ENCODE measurements at regions not wholly inside any gene's neighbourhood (a gene's known extent, or its start where the extent isn't known, plus 50 kb on each side); places are given as distances from the start of the nearest gene placed in this dataset.

DNA sequence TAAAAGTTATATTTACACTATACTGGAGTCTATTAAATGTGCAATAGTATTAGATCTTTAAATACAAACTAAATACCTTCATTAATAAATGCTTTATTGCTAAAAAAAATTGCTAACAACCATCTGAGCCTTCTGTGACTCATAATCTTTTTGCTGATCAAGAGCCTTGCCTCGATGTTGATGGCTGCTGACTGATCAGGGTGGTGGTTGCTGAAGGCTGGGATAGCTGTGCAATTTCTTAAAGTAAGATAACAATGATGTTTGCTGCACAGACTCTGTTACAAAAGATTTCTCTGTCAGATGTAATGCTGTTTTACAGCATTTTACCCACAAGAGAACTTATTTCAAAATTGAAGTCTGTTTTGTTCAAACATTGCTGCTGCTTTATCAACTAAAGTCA, 421.4 kb upstream of the CYRIA start:
- Mint-ChIP-seq H3K27me3 (no peaks in the 10 kb centered on the region), H3K4me3 (no peak overlapping the region), H3K27ac (no peak overlapping the region), H3K9me3 (peaks cover 9% of the 10 kb centered on the region), H3K4me1 (ENCODE audit: low read depth in 2 of 2) (no peaks in the 10 kb centered on the region), H3K36me3 (no peaks in the 10 kb centered on the region)
- no peak for DNase-seq (ENCODE audit: low spot score)
- ATAC-seq = no peak

DNA sequence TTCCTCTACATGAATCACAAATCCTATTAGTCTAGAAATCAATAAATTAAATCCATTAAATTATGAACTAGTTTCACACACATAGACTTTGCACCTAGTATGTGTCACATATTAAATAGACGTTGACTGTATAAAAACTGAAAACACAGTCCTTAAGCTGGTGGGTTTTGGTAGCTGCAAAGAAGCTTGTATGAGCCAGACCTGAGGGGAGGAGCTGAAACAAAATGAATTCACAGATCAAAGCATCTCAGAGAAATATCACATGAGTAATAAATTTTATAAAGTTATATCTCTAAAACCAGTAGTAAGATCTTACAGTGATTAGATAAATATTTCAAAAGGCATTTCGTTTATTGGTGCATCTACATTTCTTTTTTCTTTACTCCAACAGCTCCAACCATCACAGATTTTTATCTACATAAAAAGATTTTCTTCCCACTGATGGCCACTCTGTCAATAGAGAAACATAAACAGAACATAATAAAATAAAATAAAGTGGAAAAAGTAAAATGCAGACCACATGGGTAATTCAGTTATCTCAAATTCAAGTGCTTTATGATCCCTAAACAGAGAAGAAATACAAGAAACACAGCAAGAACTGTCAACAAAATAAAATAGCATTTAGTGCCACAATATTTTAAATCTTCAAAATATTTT, 420.0 kb upstream of the CYRIA start:
- no peak for ATAC-seq
- no peak overlapping the region for H3K4me3 Mint-ChIP-seq
- H3K27ac Mint-ChIP-seq = no peak overlapping the region
- H3K27me3 Mint-ChIP-seq = no peaks in the 10 kb centered on the region
- peaks cover 5% of the 10 kb centered on the region for H3K9me3 Mint-ChIP-seq
- no peaks in the 10 kb centered on the region for H3K36me3 Mint-ChIP-seq
- no peak for DNase-seq (ENCODE audit: low spot score)
- no peaks in the 10 kb centered on the region for H3K4me1 Mint-ChIP-seq (ENCODE audit: low read depth in 2 of 2)

DNA sequence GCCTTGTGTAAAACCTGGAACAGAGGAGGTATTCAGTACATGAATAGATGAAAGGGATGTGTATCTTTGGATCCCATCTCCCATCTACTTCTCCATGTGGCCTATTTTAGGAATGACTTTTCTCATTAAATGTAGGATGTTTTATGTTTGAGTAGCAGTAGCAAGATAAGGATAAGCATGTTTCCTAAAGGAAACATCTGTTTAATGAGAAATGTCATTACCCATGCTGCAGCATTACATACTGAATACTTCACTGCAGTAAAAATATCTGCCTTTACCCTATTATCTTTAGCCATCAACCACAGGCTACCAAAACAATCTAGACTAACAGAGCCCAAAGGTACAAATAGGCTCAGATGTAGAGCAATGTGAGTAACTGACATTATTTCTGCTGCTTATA, 419.2 kb upstream of the CYRIA start:
- Mint-ChIP-seq H3K9me3 (peaks cover 8% of the 10 kb centered on the region), H3K27me3 (no peaks in the 10 kb centered on the region), H3K36me3 (no peaks in the 10 kb centered on the region), H3K27ac (no peak overlapping the region), H3K4me1 (ENCODE audit: low read depth in 2 of 2) (no peaks in the 10 kb centered on the region), H3K4me3 (no peak overlapping the region)
- ATAC-seq (no peak), DNase-seq (ENCODE audit: low spot score) (no peak)

DNA sequence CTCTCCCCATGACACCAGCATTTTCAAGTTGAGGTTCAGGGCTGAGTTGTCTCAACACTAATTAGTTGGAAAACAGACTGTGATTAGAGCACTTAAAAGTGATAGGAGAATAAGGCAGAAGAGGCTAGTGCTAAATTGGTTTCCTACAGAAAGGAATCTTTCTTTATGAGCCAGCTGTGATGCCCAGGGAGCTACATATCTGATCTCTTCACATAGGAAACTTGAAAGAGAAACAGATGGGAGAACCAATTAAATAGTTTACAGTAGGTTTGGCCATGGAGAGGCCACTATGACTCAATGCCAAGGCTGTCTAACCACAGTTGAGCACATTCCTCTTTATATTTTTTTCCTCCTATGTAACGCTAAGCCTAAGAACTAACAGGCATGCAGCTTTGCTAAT, 418.3 kb upstream of the CYRIA start:
- Mint-ChIP-seq H3K36me3 (peaks cover 3% of the 10 kb centered on the region), H3K9me3 (peaks cover 8% of the 10 kb centered on the region), H3K27me3 (no peaks in the 10 kb centered on the region), H3K4me3 (no peak overlapping the region), H3K4me1 (ENCODE audit: low read depth in 2 of 2) (no peaks in the 10 kb centered on the region), H3K27ac (no peak overlapping the region)
- ATAC-seq = no peak
- DNase-seq (ENCODE audit: low spot score) = no peak

DNA sequence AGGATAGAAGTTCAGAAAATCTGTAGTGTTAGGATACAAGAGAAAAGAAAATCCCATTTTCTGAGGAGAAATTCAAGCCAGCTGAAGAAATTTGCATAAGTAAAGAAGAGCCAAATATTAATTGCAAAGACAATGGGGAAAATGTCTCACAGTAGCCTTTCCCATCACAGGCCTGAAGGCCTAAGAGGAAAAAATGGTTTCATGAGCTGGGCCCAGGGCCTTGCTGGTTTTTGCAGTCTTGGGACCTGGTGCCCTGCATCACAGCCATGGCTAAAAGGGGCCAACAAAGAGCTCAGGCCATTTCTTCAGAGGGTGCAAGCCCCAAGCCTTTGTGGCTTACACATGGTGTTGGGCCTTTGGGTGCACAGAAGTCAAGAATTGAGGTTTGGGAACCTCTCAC, 413.6 kb upstream of the CYRIA start:
- no peak for DNase-seq (ENCODE audit: low spot score)
- no peak overlapping the region for H3K4me3 Mint-ChIP-seq
- H3K9me3 Mint-ChIP-seq = peaks cover 11% of the 10 kb centered on the region
- H3K36me3 Mint-ChIP-seq = peaks cover 11% of the 10 kb centered on the region
- no peaks in the 10 kb centered on the region for H3K4me1 Mint-ChIP-seq (ENCODE audit: low read depth in 2 of 2)
- H3K27me3 Mint-ChIP-seq = no peaks in the 10 kb centered on the region
- ATAC-seq = no peak
- no peak overlapping the region for H3K27ac Mint-ChIP-seq

DNA sequence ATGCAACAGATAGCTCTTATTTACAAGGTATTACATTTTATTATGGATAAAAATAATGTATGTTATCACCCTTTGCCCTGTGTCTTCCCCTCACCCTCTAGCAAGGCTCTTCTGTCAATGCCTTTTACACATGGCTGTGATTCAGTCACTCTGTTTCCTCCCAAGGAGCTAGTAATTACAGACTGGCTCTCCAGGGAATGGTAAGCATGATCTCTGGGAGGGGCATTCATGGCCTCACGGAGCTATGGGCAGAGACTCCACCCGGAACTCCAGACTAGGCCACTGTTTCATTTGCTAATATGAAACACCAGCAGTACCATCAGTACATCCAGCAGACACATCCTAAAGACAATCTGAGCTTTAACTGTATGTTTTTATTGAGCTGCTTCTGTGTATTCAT, 410.9 kb upstream of the CYRIA start:
- DNase-seq (ENCODE audit: low spot score) (no peak), ATAC-seq (no peak)
- H3K9me3 Mint-ChIP-seq = peaks cover 15% of the 10 kb centered on the region
- H3K4me3 Mint-ChIP-seq = no peak overlapping the region
- H3K4me1 Mint-ChIP-seq (ENCODE audit: low read depth in 2 of 2) = no peaks in the 10 kb centered on the region
- H3K27me3 Mint-ChIP-seq = no peaks in the 10 kb centered on the region
- peaks cover 11% of the 10 kb centered on the region for H3K36me3 Mint-ChIP-seq
- H3K27ac Mint-ChIP-seq = no peak overlapping the region

DNA sequence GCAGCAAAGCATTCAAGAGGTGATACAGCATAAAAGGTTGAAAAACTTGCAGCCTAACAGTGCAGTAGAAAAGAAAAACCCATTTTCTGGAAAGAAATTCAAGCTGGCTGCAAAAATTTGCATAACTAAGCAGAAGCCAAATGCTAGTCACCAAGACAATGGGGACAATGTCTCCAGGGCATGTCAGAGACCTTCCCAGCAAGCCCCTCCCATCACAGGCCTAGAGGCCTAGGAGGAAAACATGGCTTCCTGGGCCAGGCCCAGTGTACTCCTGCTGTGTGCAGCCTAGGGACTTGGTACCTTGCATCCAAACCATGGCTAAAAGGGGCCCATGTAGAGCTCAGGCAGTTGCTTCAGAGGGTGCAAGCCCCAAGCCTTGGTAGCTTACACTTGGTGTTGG, 405.1 kb upstream of the CYRIA start:
- Mint-ChIP-seq H3K27me3 (no peaks in the 10 kb centered on the region), H3K36me3 (no peaks in the 10 kb centered on the region), H3K4me3 (no peak overlapping the region), H3K4me1 (ENCODE audit: low read depth in 2 of 2) (no peaks in the 10 kb centered on the region), H3K27ac (no peak overlapping the region), H3K9me3 (peaks cover 11% of the 10 kb centered on the region)
- no peak for ATAC-seq
- no peak for DNase-seq (ENCODE audit: low spot score)

DNA sequence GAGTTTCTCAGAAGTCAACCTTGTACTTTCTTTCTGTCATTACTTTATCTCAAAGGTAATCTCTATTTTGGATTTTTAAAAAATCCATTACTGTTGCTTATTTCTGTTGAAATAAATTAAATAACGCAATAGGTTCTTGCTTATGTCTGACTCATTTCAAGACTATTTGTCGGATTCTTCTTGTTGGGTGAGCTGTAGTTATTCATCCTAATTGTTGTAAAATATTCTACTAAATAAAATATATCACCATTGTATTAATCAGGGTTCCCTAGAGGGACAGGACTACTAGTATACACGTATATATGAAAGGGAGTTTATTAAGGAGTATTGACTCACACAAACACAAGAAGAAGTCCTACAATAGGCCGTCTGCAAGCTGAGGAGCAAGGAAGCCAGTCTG, 403.9 kb upstream of the CYRIA start:
- ATAC-seq (no peak), DNase-seq (ENCODE audit: low spot score) (no peak)
- H3K27me3 Mint-ChIP-seq = no peaks in the 10 kb centered on the region
- H3K9me3 Mint-ChIP-seq = peaks cover 11% of the 10 kb centered on the region
- no peak overlapping the region for H3K27ac Mint-ChIP-seq
- H3K4me1 Mint-ChIP-seq (ENCODE audit: low read depth in 2 of 2) = no peaks in the 10 kb centered on the region
- no peaks in the 10 kb centered on the region for H3K36me3 Mint-ChIP-seq
- H3K4me3 Mint-ChIP-seq = no peak overlapping the region

DNA sequence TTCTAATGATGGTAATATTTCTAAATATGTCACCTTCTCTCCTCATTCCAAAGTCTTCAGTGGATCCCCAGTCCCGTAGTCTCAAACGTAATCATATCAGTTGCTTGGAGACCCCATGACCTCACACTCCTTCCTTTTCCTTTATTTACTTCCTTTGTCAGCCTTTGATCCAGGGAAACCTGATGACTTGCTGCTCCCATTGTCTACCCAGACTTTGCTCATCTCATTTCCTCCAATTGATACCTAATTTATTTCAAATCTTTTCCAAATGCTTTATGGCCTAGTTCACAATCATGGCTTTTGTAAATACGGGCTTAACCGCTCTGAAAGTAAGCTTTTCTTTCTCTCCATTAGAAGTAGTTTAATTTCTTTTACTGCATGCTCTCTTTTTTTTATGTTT, 402.4 kb upstream of the CYRIA start:
- H3K4me1 Mint-ChIP-seq (ENCODE audit: low read depth in 2 of 2) = no peaks in the 10 kb centered on the region
- H3K27ac Mint-ChIP-seq = no peak overlapping the region
- no peak overlapping the region for H3K4me3 Mint-ChIP-seq

DNA sequence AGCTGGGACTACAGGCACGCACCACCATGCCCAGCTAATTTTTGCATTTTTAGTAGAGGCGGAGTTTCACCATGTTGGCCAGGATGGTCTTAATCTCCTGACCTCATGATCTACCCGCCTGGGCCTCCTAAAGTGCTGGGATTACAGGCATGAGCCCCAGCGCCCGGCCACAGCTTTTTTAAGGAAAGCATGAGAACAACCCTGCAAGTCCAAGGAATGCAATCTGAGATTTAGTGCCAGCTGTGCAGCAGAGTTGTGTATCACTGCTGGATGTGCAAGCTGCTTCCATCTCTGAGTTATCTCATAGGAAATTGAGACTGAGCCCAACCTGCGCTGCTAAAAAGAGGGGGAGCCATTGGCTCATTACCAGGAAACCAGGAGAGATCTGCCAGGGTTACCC, 399.9 kb upstream of the CYRIA start:
- Mint-ChIP-seq H3K27ac (no peak overlapping the region), H3K27me3 (no peaks in the 10 kb centered on the region), H3K9me3 (peaks cover 14% of the 10 kb centered on the region), H3K36me3 (no peaks in the 10 kb centered on the region), H3K4me1 (ENCODE audit: low read depth in 2 of 2) (no peaks in the 10 kb centered on the region), H3K4me3 (no peak overlapping the region)
- DNase-seq (ENCODE audit: low spot score) = no peak
- ATAC-seq = no peak

More for the DNA sequence above, 402.4 kb upstream of the CYRIA start:
- Mint-ChIP-seq H3K9me3 (peaks cover 9% of the 10 kb centered on the region), H3K36me3 (no peaks in the 10 kb centered on the region), H3K27me3 (no peaks in the 10 kb centered on the region)
- ATAC-seq (no peak), DNase-seq (ENCODE audit: low spot score) (no peak)

DNA sequence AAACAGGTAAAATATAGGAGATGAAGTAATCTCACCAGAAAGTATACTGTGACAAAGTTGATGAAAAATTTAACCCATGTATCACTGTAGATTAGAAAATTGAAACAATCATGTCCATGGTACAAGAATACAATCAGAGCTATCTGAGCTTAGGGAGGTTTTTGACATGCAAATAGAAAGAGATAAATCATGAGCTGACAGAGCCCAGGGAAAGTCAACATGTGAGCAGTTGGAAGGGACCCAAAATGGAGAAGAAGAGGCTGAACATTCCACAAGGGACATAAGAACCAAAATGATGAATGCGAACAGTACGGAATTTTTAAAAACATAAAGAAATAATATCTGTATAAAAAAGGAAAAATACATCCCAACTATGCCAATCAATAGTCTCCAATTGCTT, 395.4 kb upstream of the CYRIA start:
- no peaks in the 10 kb centered on the region for H3K27me3 Mint-ChIP-seq
- no peak for ATAC-seq

DNA sequence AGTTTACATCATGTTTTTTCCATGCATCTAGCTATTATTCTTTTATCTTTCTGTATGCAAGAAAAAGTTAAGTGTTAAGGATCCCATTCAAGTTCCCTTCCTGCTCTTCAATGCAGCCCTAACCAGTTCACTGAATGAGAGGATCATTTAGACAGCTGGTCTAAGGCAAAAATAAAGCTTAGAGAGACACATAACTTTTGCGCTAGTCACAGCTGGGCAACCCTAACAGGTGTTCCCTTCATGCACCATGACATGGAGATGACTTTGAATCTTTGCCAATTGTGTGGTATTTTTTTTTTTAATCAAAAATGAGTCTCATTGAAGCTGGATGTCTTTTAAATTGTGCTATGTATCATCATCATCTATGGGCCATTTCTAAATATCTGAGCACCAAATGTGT, 393.8 kb upstream of the CYRIA start:
- no peak overlapping the region for H3K4me3 Mint-ChIP-seq
- H3K9me3 Mint-ChIP-seq = peaks cover 16% of the 10 kb centered on the region
- no peak overlapping the region for H3K27ac Mint-ChIP-seq
- H3K4me1 Mint-ChIP-seq (ENCODE audit: low read depth in 2 of 2) = no peaks in the 10 kb centered on the region
- ATAC-seq (no peak), DNase-seq (ENCODE audit: low spot score) (no peak)
- H3K36me3 Mint-ChIP-seq = peaks cover 4% of the 10 kb centered on the region
- no peaks in the 10 kb centered on the region for H3K27me3 Mint-ChIP-seq

More for the DNA sequence above, 395.4 kb upstream of the CYRIA start:
- Mint-ChIP-seq H3K36me3 (peaks cover 4% of the 10 kb centered on the region), H3K4me1 (ENCODE audit: low read depth in 2 of 2) (no peaks in the 10 kb centered on the region), H3K9me3 (peaks cover 16% of the 10 kb centered on the region), H3K4me3 (no peak overlapping the region), H3K27ac (no peak overlapping the region)
- DNase-seq (ENCODE audit: low spot score) = no peak

DNA sequence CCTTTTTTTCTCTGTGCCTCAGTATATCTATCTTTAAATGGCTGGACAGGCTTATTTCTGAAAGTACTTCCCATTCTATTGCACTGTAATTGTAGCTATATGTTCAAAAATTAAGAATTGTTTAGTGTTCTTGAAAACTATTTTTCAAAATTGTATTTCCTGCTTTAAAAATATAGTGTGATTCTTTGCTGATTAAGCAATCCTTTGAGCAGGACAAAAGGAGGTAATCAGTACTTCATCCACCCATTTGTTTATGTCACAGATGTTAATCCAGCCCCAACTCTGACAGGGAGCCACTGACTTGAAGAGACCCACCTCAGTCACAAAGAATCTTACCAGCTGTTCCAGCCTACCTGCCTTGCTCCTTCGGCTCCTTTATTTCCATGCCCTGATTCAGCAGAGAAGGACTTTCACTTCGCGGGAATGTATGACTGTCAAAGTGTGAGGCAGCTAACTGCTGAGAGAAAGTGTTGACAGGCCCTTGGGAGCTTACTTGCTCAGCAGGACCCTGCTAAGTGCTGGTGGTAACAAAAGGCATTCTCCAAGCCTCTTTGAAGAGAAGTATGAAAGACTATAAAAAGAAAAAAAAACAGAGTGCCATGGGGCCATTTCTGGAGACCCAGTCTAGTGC, 393.3 kb upstream of the CYRIA start:
- DNase-seq (ENCODE audit: low spot score) = no peak
- no peak overlapping the region for H3K27ac Mint-ChIP-seq
- H3K4me3 Mint-ChIP-seq = no peak overlapping the region
- no peaks in the 10 kb centered on the region for H3K4me1 Mint-ChIP-seq (ENCODE audit: low read depth in 2 of 2)
- peaks cover 4% of the 10 kb centered on the region for H3K36me3 Mint-ChIP-seq
- H3K9me3 Mint-ChIP-seq = peaks cover 18% of the 10 kb centered on the region
- ATAC-seq = no peak
- no peaks in the 10 kb centered on the region for H3K27me3 Mint-ChIP-seq

DNA sequence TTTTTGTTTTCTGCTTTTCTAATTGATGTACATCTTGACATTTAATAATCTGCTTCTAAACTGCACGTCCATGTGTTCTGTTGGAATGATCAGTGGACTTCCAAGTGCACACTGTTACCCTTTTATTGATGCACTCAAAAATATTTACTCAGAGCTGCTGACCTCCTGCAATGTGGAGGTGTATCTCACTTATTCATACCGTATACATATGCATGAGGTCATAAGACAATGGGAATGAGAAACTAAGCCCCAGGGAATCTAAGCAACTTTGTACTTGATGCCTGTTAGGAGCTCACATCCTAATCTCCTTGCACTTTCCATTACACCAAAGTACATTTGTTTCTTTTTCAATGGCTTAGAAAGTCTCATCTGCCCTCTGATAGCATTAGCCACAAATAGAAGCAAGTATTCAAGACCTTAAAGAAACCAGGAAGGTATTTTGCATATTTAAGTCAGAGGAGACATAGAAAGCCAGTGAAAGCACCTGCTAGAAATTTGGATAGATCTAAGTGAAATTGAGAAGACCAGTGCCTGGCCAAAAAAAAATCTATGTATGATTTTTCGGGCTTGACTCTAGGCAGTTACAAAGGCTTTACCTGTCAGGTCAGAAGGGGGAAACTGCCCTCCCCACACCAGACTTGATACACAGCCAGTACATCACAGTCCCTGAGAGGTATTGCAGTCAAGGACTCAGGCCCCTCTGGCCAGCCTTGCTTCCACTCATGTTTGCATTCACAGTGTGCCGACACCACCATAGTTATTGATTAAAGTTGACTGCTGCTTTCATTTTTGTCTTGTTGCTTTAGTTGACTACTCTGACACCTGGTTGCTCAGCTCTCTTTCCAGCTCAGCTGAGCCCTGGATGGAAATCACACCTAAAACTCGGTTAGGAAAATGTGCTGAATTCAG, 391.7 kb upstream of the CYRIA start:
- H3K9me3 Mint-ChIP-seq = peaks cover 19% of the 10 kb centered on the region

More for the DNA sequence above, 391.7 kb upstream of the CYRIA start:
- ATAC-seq (no peak), DNase-seq (ENCODE audit: low spot score) (no peak)
- Mint-ChIP-seq H3K4me1 (ENCODE audit: low read depth in 2 of 2) (no peaks in the 10 kb centered on the region), H3K27me3 (no peaks in the 10 kb centered on the region), H3K36me3 (peaks cover 4% of the 10 kb centered on the region), H3K4me3 (no peak overlapping the region), H3K27ac (no peak overlapping the region)
